ENCODE measurements at regions not wholly inside any gene's neighbourhood (a gene's known extent, or its start where the extent isn't known, plus 50 kb on each side); places are given as distances from the start of the nearest gene placed in this dataset.

- TF ChIP-seq POLR2AphosphoS5 (IDR thresholded peaks at IDR 0.05; ENCODE audit: insufficient read depth, low read depth, low read length) (no peak), CTCF (IDR thresholded peaks at IDR 0.05; ENCODE audit: extremely low read depth in 1 of 2, insufficient read depth in 1 of 2, low read depth in 1 of 2, low read length in 2 of 2) (no peak), POLR2A (IDR thresholded peaks at IDR 0.05; ENCODE audit: low read depth, low read length) (no peak), EZH2 (IDR thresholded peaks at IDR 0.05; ENCODE audit: borderline replicate concordance, low read depth, low read length, severe bottlenecking) (no peak), JUN (IDR thresholded peaks at IDR 0.05; ENCODE audit: borderline replicate concordance, insufficient read depth, insufficient read length, low read depth) (no peak), FOS (IDR thresholded peaks at IDR 0.05; ENCODE audit: borderline replicate concordance, insufficient read depth, low read length) (no peak), MYC (IDR thresholded peaks at IDR 0.05; ENCODE audit: low read depth, low read length) (no peak), GATA2 (IDR thresholded peaks at IDR 0.05; ENCODE audit: insufficient read depth, insufficient read length, low read depth, low read length) (no peak), MAX (IDR thresholded peaks at IDR 0.05; ENCODE audit: insufficient read depth, insufficient read length) (no peak)
These were observed 206.9 kb upstream of the SLC38A2 start for GRCh38 chr12:46579474-46579873.

All from endothelial cell of umbilical vein (primary cell).